ENCODE measurements at regions not wholly inside any gene's neighbourhood (a gene's known extent, or its start where the extent isn't known, plus 50 kb on each side); places are given as distances from the start of the nearest gene placed in this dataset.

DNA sequence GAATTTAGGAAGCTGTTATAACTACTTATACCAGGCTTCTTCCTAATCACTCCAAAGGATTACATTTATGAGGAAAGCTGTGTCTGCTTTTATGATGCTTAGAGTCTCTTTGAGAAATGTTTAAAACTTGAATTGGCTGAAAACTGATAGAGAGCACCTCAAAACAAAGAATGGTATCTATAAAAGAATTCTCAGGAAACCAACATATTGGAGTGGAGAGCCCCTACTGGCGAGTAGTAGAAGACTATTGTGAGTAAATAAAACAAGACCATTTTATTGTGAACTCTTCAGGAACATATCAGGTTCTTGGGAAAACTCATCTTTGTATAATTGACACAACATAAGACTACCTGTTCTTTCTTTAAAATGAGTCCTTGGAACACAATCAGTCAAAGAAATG is 578.6 kb downstream of the RERGL start:
- TF ChIP-seq, protein P1, sequence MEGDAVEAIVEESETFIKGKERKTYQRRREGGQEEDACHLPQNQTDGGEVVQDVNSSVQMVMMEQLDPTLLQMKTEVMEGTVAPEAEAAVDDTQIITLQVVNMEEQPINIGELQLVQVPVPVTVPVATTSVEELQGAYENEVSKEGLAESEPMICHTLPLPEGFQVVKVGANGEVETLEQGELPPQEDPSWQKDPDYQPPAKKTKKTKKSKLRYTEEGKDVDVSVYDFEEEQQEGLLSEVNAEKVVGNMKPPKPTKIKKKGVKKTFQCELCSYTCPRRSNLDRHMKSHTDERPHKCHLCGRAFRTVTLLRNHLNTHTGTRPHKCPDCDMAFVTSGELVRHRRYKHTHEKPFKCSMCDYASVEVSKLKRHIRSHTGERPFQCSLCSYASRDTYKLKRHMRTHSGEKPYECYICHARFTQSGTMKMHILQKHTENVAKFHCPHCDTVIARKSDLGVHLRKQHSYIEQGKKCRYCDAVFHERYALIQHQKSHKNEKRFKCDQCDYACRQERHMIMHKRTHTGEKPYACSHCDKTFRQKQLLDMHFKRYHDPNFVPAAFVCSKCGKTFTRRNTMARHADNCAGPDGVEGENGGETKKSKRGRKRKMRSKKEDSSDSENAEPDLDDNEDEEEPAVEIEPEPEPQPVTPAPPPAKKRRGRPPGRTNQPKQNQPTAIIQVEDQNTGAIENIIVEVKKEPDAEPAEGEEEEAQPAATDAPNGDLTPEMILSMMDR (IDR thresholded peaks at IDR 0.05) = no peak
- TF ChIP-seq EP300 (IDR thresholded peaks at IDR 0.05) (no peak), POLR2A (IDR thresholded peaks at IDR 0.05) (no peak)
